ENCODE measurements at regions not wholly inside any gene's neighbourhood (a gene's known extent, or its start where the extent isn't known, plus 50 kb on each side); places are given as distances from the start of the nearest gene placed in this dataset.

GRCh38 chr2:83068714-83069113, 1390.4 kb downstream of the SUCLG1 start:
- TF ChIP-seq, protein P1, sequence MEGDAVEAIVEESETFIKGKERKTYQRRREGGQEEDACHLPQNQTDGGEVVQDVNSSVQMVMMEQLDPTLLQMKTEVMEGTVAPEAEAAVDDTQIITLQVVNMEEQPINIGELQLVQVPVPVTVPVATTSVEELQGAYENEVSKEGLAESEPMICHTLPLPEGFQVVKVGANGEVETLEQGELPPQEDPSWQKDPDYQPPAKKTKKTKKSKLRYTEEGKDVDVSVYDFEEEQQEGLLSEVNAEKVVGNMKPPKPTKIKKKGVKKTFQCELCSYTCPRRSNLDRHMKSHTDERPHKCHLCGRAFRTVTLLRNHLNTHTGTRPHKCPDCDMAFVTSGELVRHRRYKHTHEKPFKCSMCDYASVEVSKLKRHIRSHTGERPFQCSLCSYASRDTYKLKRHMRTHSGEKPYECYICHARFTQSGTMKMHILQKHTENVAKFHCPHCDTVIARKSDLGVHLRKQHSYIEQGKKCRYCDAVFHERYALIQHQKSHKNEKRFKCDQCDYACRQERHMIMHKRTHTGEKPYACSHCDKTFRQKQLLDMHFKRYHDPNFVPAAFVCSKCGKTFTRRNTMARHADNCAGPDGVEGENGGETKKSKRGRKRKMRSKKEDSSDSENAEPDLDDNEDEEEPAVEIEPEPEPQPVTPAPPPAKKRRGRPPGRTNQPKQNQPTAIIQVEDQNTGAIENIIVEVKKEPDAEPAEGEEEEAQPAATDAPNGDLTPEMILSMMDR (IDR thresholded peaks at IDR 0.05) = no peak
- no peak for TF ChIP-seq POLR2A (IDR thresholded peaks at IDR 0.05)
